ENCODE measurements at regions not wholly inside any gene's neighbourhood (a gene's known extent, or its start where the extent isn't known, plus 50 kb on each side); places are given as distances from the start of the nearest gene placed in this dataset.

DNA sequence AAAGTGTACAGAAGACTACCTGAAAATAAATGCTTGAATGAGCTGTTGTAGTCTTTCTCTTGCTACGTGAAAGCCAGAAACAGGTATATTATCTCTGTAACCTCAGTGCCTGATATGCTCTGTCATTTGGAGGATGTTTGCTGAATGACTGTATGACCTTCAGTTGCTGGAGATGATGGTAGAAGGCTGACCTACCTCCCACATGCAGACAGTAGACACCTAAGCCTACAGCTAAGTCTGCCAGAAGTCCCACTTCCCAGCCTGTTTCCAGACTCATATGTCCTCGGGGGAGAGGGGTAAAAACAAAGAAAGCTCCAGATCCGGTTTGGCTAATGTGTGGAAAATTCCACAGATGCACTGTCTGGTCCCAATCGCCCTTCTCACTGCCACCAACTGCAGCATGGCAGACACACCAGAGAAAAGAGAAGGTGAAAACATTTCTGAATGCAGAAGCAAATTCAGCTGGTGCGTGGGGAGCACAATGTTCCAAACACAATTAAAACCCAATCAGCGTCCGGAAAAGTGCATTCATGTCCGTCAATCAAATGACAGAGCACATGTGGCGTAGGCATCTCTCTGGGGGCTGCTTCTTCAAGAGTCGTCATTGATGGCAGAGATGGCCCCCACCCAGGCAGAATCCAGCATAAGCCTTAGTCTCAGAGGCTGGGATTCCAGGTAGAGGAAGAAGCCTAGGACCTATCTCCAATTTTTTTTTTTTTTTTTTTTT is 76.3 kb upstream of the TBX3 start:
- Histone ChIP-seq H3K79me2 (ENCODE audit: control insufficient read depth, insufficient read depth, low read length, poor library complexity) (no peaks in the 10 kb centered on the region), H3K4me3 (ENCODE audit: low read depth, low read length) (no peak overlapping the region), H3K79me1 (ENCODE audit: low read length) (peaks cover 30% of the 10 kb centered on the region), H4K12ac (ENCODE audit: low read depth, low read length) (peak overlapping the region; percentile 51), H2BK120ac (ENCODE audit: insufficient read depth, low read length, poor library complexity) (peak overlapping the region; percentile 95), H3K27me3 (ENCODE audit: insufficient read depth, low read length) (no peaks in the 10 kb centered on the region), H3K4me2 (ENCODE audit: low read length) (peak overlapping the region; percentile 8), H3K27ac (ENCODE audit: low read depth, low read length) (peak overlapping the region; percentile 88), H2AK5ac (ENCODE audit: low read length) (peak overlapping the region; percentile 43), H2BK5ac (ENCODE audit: low read depth, low read length, poor library complexity) (peak overlapping the region; percentile 96), H3K4ac (ENCODE audit: low read depth, low read length) (peak overlapping the region; percentile 65), H3K9me3 (ENCODE audit: insufficient read depth, low read depth, low read length) (no peaks in the 10 kb centered on the region), H4K91ac (ENCODE audit: low read depth, low read length) (peak overlapping the region; percentile 95), H3K14ac (ENCODE audit: low read length) (peak overlapping the region; percentile 88), H2BK12ac (ENCODE audit: low read length) (peak overlapping the region; percentile 93), H3K4me1 (ENCODE audit: control insufficient read depth in 1 of 2, insufficient read depth in 2 of 2, low read length in 2 of 2) (peaks cover 9 to 11% of the 10 kb centered on the region in 2 experiments), H2AFZ (ENCODE audit: insufficient read depth, low read length, poor library complexity) (peak overlapping the region; percentile 76), H3K9ac (ENCODE audit: low read length) (no peak overlapping the region), H3K23ac (ENCODE audit: low read length) (no peak overlapping the region), H3K36me3 (ENCODE audit: control insufficient read depth in 1 of 2, insufficient read depth in 2 of 2, low read length in 2 of 2) (no peaks in the 10 kb centered on the region), H4K8ac (ENCODE audit: low read depth, low read length) (peak overlapping the region; percentile 87), H3K18ac (ENCODE audit: low read length) (peak overlapping the region; percentile 86)
- peak; percentile 93 to 97 for DNase-seq
- no CpG with 5 or more reads among the region's 10 CpGs for WGBS (ENCODE audit: extremely low coverage, insufficient coverage, insufficient read length)

DNA sequence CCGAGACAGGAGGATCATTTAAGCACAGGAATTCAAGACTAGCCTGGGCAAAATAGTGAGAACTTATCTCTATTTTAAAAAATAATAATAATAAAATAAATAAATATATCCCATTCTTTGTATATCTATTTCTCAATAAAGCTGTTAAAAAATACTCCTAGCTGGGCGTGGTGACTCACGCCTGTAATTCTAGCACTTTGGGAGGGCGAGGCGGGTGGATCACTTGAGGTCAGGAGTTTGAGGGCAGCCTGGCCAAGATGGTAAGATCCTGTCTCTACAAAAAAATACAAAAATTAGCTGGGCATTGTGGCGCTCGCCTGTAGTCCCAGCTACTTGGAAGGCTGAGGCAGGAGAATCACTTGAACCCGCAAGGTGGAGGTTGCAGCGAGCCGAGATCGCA is 75.7 kb upstream of the TBX3 start:
- no peaks in the 10 kb centered on the region for H3K27me3 ChIP-seq (ENCODE audit: insufficient read depth, low read length)
- H3K4ac ChIP-seq (ENCODE audit: low read depth, low read length), result peak overlapping the region; percentile 82
- peak overlapping the region; percentile 41 for H4K8ac ChIP-seq (ENCODE audit: low read depth, low read length)
- peak overlapping the region; percentile 67 for H3K18ac ChIP-seq (ENCODE audit: low read length)
- H3K4me1 ChIP-seq (ENCODE audit: control insufficient read depth in 1 of 2, insufficient read depth in 2 of 2, low read length in 2 of 2), result peaks cover 9 to 10% of the 10 kb centered on the region in 2 experiments
- H3K14ac ChIP-seq (ENCODE audit: low read length), result peak overlapping the region; percentile 82
- H2BK120ac ChIP-seq (ENCODE audit: insufficient read depth, low read length, poor library complexity), result peak overlapping the region; percentile 96
- peak overlapping the region; percentile 72 for H2AK5ac ChIP-seq (ENCODE audit: low read length)
- no peak overlapping the region for H4K12ac ChIP-seq (ENCODE audit: low read depth, low read length)
- H3K79me2 ChIP-seq (ENCODE audit: control insufficient read depth, insufficient read depth, low read length, poor library complexity), result no peaks in the 10 kb centered on the region
- H3K9ac ChIP-seq (ENCODE audit: low read length), result no peak overlapping the region
- WGBS (ENCODE audit: extremely low coverage, insufficient coverage, insufficient read length), result no CpG with 5 or more reads among the region's 11 CpGs
- no peaks in the 10 kb centered on the region for H3K9me3 ChIP-seq (ENCODE audit: insufficient read depth, low read depth, low read length)
- H2AFZ ChIP-seq (ENCODE audit: insufficient read depth, low read length, poor library complexity), result no peak overlapping the region
- H3K27ac ChIP-seq (ENCODE audit: low read depth, low read length), result peak overlapping the region; percentile 85
- no peaks in the 10 kb centered on the region for H3K36me3 ChIP-seq (ENCODE audit: control insufficient read depth in 1 of 2, insufficient read depth in 2 of 2, low read length in 2 of 2)
- H2BK5ac ChIP-seq (ENCODE audit: low read depth, low read length, poor library complexity), result peak overlapping the region; percentile 87
- no peak overlapping the region for H3K23ac ChIP-seq (ENCODE audit: low read length)
- H3K79me1 ChIP-seq (ENCODE audit: low read length), result peaks cover 29% of the 10 kb centered on the region
- peak overlapping the region; percentile 94 for H2BK12ac ChIP-seq (ENCODE audit: low read length)
- H3K4me3 ChIP-seq (ENCODE audit: low read depth, low read length), result no peak overlapping the region
- no peak overlapping the region for H3K4me2 ChIP-seq (ENCODE audit: low read length)
- peak overlapping the region; percentile 92 for H4K91ac ChIP-seq (ENCODE audit: low read depth, low read length)
- peak in 1 of 2 donors; percentile 33 for DNase-seq

DNA sequence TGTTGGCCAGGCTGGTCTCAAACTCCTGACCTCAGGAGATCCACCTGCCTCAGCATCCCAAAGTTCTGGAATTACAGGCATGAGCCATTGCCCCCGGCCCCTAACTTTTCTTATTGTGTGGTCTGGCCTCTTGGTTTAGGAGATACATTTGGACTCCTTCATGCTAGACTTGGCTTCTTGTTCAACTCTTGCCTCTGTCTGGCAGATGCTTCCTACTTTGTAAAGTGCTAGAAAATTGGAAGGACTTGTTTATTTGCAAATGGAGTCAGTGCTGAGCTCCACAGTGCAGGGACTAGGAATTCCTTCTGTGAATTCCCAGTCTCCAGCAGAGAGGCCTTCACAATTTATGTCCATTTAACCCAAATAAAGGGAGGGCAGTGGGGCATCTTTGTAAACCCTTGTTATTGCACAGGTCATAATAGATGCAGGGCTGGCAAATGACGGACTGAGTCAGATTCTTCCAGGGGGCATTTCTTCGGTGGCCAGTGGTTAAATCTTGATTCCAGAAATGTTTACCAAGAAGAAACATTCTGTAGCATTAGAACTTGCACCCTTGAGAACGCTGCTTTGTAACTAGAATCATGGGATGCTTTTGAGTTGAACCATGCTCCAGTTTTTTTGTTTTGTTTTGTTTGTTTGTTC is 73.8 kb upstream of the TBX3 start:
- Histone ChIP-seq H3K79me2 (ENCODE audit: control insufficient read depth, insufficient read depth, low read length, poor library complexity) (no peaks in the 10 kb centered on the region), H3K36me3 (ENCODE audit: control insufficient read depth in 1 of 2, insufficient read depth in 2 of 2, low read length in 2 of 2) (no peaks in the 10 kb centered on the region), H2AK5ac (ENCODE audit: low read length) (no peak overlapping the region), H3K79me1 (ENCODE audit: low read length) (peaks cover 27% of the 10 kb centered on the region), H3K14ac (ENCODE audit: low read length) (no peak overlapping the region), H3K4me2 (ENCODE audit: low read length) (no peak overlapping the region), H3K9me3 (ENCODE audit: insufficient read depth, low read depth, low read length) (no peaks in the 10 kb centered on the region), H2BK5ac (ENCODE audit: low read depth, low read length, poor library complexity) (no peak overlapping the region), H3K4me1 (ENCODE audit: control insufficient read depth in 1 of 2, insufficient read depth in 2 of 2, low read length in 2 of 2) (peaks cover 13 to 15% of the 10 kb centered on the region in 2 experiments), H4K8ac (ENCODE audit: low read depth, low read length) (no peak overlapping the region), H3K4me3 (ENCODE audit: low read depth, low read length) (no peak overlapping the region), H2BK120ac (ENCODE audit: insufficient read depth, low read length, poor library complexity) (no peak overlapping the region), H3K18ac (ENCODE audit: low read length) (no peak overlapping the region), H3K27me3 (ENCODE audit: insufficient read depth, low read length) (no peaks in the 10 kb centered on the region), H3K4ac (ENCODE audit: low read depth, low read length) (no peak overlapping the region), H4K12ac (ENCODE audit: low read depth, low read length) (no peak overlapping the region), H3K23ac (ENCODE audit: low read length) (no peak overlapping the region), H3K27ac (ENCODE audit: low read depth, low read length) (no peak overlapping the region), H2BK12ac (ENCODE audit: low read length) (peak overlapping the region; percentile 67), H3K9ac (ENCODE audit: low read length) (no peak overlapping the region), H4K91ac (ENCODE audit: low read depth, low read length) (peak overlapping the region; percentile 84), H2AFZ (ENCODE audit: insufficient read depth, low read length, poor library complexity) (no peak overlapping the region)
- DNase-seq, result no peak
- WGBS (ENCODE audit: extremely low coverage, insufficient coverage, insufficient read length), result no CpG with 5 or more reads among the region's 4 CpGs

DNA sequence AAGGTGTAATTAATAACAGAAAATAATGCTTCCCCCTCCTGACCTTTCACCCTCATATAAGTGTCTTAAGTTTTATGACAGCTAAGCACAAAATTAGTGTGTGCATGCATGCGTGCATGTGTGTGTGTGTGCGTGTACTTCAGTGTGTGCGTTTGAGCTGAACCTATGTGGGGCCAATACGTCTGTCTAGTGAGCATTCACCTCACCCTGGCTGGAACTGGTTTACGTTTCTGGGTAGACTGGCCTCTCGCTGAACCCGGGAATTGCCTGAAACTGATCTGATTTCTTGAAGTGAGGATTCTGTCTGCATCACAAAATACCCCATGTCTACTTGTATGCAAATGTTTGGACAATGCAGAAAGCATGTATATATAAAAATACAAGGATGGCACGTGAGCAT is 68.2 kb upstream of the TBX3 start:
- no peaks in the 10 kb centered on the region for H3K9me3 ChIP-seq (ENCODE audit: insufficient read depth, low read depth, low read length)
- no peak for DNase-seq
- H3K36me3 ChIP-seq (ENCODE audit: control insufficient read depth in 1 of 2, insufficient read depth in 2 of 2, low read length in 2 of 2), result no peaks in the 10 kb centered on the region
- H3K79me2 ChIP-seq (ENCODE audit: control insufficient read depth, insufficient read depth, low read length, poor library complexity), result peaks cover 4% of the 10 kb centered on the region
- peak overlapping the region; percentile 2 for H4K91ac ChIP-seq (ENCODE audit: low read depth, low read length)
- no peak overlapping the region for H3K4me3 ChIP-seq (ENCODE audit: low read depth, low read length)
- no peak overlapping the region for H2BK120ac ChIP-seq (ENCODE audit: insufficient read depth, low read length, poor library complexity)
- H2BK5ac ChIP-seq (ENCODE audit: low read depth, low read length, poor library complexity), result no peak overlapping the region
- H3K27ac ChIP-seq (ENCODE audit: low read depth, low read length), result no peak overlapping the region
- H4K12ac ChIP-seq (ENCODE audit: low read depth, low read length), result no peak overlapping the region
- H3K79me1 ChIP-seq (ENCODE audit: low read length), result peaks cover 14% of the 10 kb centered on the region
- peak overlapping the region; percentile 27 for H2BK12ac ChIP-seq (ENCODE audit: low read length)
- no peaks in the 10 kb centered on the region for H3K27me3 ChIP-seq (ENCODE audit: insufficient read depth, low read length)
- no CpG with 5 or more reads among the region's 8 CpGs for WGBS (ENCODE audit: extremely low coverage, insufficient coverage, insufficient read length)
- no peak overlapping the region for H3K23ac ChIP-seq (ENCODE audit: low read length)
- H2AK5ac ChIP-seq (ENCODE audit: low read length), result no peak overlapping the region
- no peak overlapping the region for H3K9ac ChIP-seq (ENCODE audit: low read length)
- H3K14ac ChIP-seq (ENCODE audit: low read length), result peak overlapping the region; percentile 13
- H2AFZ ChIP-seq (ENCODE audit: insufficient read depth, low read length, poor library complexity), result no peak overlapping the region
- peaks cover 29 to 31% of the 10 kb centered on the region in 2 experiments for H3K4me1 ChIP-seq (ENCODE audit: control insufficient read depth in 1 of 2, insufficient read depth in 2 of 2, low read length in 2 of 2)
- H3K18ac ChIP-seq (ENCODE audit: low read length), result peak overlapping the region; percentile 9
- H3K4ac ChIP-seq (ENCODE audit: low read depth, low read length), result no peak overlapping the region
- no peak overlapping the region for H3K4me2 ChIP-seq (ENCODE audit: low read length)
- H4K8ac ChIP-seq (ENCODE audit: low read depth, low read length), result peak overlapping the region; percentile 14

Data from trophoblast cell (in vitro differentiated cells and primary cell).